Ovary (tissue), 3 donors: ENCODE measurements at regions not wholly inside any gene's neighbourhood (a gene's known extent, or its start where the extent isn't known, plus 50 kb on each side); places are given as distances from the start of the nearest gene placed in this dataset.
"Not testable (repeated sequence)": the region's sequence is repeated elsewhere in the genome, so short reads cannot be mapped to it uniquely, and the experiment has no call there.

Experiments
- CTCF ChIP-seq, 3 donors: fragments of 450-650 bp in 2 of 3; fragments of 200-600 bp in 1 of 3; IDR thresholded peaks; one replicate each; pipeline versions ENCODE4 v1.5.1 to v1.8.0; 2016 to 2022; ENCODE audit warnings: antibody characterized with exemption in 3 of 3, mild to moderate bottlenecking in 1 of 3
- EP300 ChIP-seq: sonication (generic); formaldehyde crosslinking; IDR thresholded peaks from one replicate; pipeline ENCODE4 v1.6.1; 2017; ENCODE audit warnings: antibody characterized with exemption
- POLR2A ChIP-seq: fragments of 450-650 bp; IDR thresholded peaks from one replicate; pipeline ENCODE4 v1.6.1; 2017; ENCODE audit warnings: antibody characterized with exemption, mild to moderate bottlenecking, moderate library complexity
- donor health status: DM: no; HTN: no; CAD: no.

DNA sequence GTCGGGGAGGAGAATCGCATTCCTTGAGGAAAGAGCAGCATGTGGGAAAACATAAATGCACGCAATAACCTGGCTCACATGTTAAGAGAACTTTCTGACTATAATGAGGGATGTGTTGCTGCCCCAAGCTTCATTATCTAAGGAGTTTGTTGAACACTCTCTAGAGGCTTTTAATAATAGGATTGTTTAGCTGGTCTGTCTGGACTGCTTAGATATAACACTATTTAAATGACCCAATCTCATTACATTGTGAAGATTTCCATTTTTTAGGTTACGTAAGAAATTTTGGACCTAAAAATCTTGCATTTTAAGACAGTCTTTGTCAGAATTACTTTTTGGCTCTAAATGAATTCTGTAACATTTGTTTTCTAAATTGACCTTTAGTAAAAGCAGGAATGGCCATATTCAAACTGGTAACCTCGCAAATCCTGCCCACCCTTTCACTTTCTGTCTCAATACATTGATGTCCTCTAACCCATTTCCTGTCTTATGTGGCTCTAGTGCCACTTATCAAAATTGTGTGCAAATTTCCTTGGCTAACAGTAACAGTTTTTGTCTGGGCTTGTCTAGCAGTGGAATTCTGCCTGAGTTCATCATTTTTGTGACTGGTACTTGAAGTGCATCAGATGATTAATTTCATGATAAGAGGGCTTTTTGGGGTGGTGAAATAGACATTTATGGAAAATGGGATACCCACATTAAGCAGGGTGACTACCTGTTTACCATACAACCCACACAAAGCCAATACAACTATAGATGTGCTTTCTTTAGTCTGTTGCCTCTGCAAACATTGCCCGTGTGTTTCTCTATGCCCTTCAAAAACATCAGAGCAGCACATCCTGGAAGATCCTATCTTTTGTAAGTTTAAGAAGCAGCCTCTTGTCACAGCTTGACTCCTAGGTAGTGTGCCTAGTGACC is 61.6 kb upstream of the IKBKE start:
- TF ChIP-seq CTCF (IDR thresholded peaks at IDR 0.05); POLR2A; EP300: not testable (repeated sequence)
